ENCODE measurements at regions not wholly inside any gene's neighbourhood (a gene's known extent, or its start where the extent isn't known, plus 50 kb on each side); places are given as distances from the start of the nearest gene placed in this dataset.

DNA sequence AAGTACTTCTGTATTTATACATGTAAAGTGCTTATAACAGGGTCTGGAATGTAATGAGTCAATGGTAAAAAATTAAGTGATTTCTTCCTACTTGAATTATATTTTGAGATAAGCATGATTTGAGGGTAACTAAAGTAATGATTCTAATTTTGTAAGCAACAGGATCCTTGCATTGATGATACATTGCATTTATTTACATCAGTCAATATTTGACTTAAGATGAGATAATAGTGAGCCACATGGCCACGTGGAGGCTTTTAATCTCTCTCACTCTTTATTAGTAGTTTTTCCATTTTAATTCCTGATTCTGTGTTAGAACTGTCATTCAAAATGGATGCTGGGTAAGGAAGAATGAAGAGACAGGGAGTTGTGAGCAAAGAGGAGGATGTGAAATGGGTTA is 298.1 kb upstream of the PRICKLE1 start:
- TF ChIP-seq, protein P1, sequence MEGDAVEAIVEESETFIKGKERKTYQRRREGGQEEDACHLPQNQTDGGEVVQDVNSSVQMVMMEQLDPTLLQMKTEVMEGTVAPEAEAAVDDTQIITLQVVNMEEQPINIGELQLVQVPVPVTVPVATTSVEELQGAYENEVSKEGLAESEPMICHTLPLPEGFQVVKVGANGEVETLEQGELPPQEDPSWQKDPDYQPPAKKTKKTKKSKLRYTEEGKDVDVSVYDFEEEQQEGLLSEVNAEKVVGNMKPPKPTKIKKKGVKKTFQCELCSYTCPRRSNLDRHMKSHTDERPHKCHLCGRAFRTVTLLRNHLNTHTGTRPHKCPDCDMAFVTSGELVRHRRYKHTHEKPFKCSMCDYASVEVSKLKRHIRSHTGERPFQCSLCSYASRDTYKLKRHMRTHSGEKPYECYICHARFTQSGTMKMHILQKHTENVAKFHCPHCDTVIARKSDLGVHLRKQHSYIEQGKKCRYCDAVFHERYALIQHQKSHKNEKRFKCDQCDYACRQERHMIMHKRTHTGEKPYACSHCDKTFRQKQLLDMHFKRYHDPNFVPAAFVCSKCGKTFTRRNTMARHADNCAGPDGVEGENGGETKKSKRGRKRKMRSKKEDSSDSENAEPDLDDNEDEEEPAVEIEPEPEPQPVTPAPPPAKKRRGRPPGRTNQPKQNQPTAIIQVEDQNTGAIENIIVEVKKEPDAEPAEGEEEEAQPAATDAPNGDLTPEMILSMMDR (IDR thresholded peaks at IDR 0.05), result no peak
- TF ChIP-seq EZH2phosphoT487 (IDR thresholded peaks at IDR 0.05) (no peak), EZH2 (IDR thresholded peaks at IDR 0.05) (no peak)
